Uterus (tissue), 3 donors: ENCODE measurements at regions not wholly inside any gene's neighbourhood (a gene's known extent, or its start where the extent isn't known, plus 50 kb on each side); places are given as distances from the start of the nearest gene placed in this dataset.

Experiments
- DNase-seq, 2 donors: peaks; one replicate each; pipeline ENCODE4 v3.0.0-alpha.2; 2019 to 2020
- H3K27ac ChIP-seq, 2 donors: fragments of 200-600 bp; sonication (generic); 1 replicate in 1 of 2; 2 replicates in 1 of 2; pipeline ENCODE4 v1.5.1; 2016 to 2018
- H3K27me3 ChIP-seq, 2 donors: fragments of 200-600 bp; sonication (generic); one replicate each; pipeline ENCODE4 v1.5.1; 2018 to 2019; ENCODE audit warnings: control low read depth in 1 of 2
- H3K36me3 ChIP-seq, 2 donors: fragments of 200-600 bp; sonication (generic); one replicate each; pipeline ENCODE4 v1.5.1; 2019; ENCODE audit warnings: control low read depth in 1 of 2
- H3K4me1 ChIP-seq, 2 donors: fragments of 200-600 bp; sonication (generic); one replicate each; pipeline ENCODE4 v1.5.1; 2018 to 2019; ENCODE audit warnings: control low read depth in 1 of 2
- H3K4me3 ChIP-seq, 2 donors: fragments of 200-600 bp; sonication (generic); 1 replicate in 1 of 2; 2 replicates in 1 of 2; pipeline ENCODE4 v1.5.1; 2018 to 2019; ENCODE audit warnings: mild to moderate bottlenecking in 1 of 2
- H3K9me3 ChIP-seq, 2 donors: fragments of 200-600 bp; sonication (generic); one replicate each; pipeline ENCODE4 v1.5.1; 2019; ENCODE audit warnings: control low read depth in 1 of 2
- POLR2A ChIP-seq, 2 donors: fragments of 450-650 bp; IDR thresholded peaks; one replicate each; pipeline ENCODE4 v1.6.1; 2016; ENCODE audit warnings: antibody characterized with exemption in 2 of 2, mild to moderate bottlenecking in 1 of 2, moderate library complexity in 1 of 2
- intact Hi-C: fragments of 100-400 bp; cut with DNase I; formaldehyde crosslinking; loops from one replicate; pipeline ENCODE4 v1.15.1; 2023; ENCODE audit warnings: low total_unique reads
- TF ChIP-seq, protein P1 (sequence below), 4 experiments: fragments of 200-600 bp in 2 of 4; fragments of 450-650 bp in 2 of 4; sonication (generic) in 2 of 4; IDR thresholded peaks; one replicate each; pipeline ENCODE4 v1.5.1; 2016 to 2019; ENCODE audit warnings: antibody characterized with exemption in 4 of 4, mild to moderate bottlenecking in 2 of 4, moderate library complexity in 1 of 4
- donor health status: DM: yes; HTN: yes; CAD: no.

DNA sequence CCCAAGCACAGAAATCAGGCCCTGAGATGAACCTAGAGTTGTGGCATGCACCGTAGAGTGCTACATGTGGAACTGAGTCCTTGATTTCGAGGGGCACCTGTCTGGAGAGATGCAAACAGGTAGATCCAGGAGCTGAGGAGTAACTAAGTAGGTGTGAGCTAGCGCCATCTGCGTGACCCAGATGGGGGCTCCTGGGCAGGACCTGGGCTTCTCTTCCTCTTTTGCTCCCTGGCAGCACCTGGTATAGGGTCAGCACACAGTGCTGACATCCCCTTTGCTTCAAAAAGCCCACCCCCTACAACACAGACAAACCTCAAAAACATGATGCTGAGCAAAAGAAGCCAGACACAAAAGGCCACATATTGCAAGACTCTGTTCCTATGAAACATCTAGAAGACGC lies 65.8 kb downstream of the PITPNM2 start:
- TF ChIP-seq, protein P1, sequence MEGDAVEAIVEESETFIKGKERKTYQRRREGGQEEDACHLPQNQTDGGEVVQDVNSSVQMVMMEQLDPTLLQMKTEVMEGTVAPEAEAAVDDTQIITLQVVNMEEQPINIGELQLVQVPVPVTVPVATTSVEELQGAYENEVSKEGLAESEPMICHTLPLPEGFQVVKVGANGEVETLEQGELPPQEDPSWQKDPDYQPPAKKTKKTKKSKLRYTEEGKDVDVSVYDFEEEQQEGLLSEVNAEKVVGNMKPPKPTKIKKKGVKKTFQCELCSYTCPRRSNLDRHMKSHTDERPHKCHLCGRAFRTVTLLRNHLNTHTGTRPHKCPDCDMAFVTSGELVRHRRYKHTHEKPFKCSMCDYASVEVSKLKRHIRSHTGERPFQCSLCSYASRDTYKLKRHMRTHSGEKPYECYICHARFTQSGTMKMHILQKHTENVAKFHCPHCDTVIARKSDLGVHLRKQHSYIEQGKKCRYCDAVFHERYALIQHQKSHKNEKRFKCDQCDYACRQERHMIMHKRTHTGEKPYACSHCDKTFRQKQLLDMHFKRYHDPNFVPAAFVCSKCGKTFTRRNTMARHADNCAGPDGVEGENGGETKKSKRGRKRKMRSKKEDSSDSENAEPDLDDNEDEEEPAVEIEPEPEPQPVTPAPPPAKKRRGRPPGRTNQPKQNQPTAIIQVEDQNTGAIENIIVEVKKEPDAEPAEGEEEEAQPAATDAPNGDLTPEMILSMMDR (IDR thresholded peaks at IDR 0.05) = no peak
- no peak for TF ChIP-seq POLR2A (IDR thresholded peaks at IDR 0.05)
- no peak for DNase-seq
- Histone ChIP-seq H3K9me3 (no peaks in the 10 kb centered on the region), H3K27ac (no peak overlapping the region), H3K4me1 (no peaks in the 10 kb centered on the region), H3K4me3 (no peak overlapping the region), H3K36me3 (no peaks in the 10 kb centered on the region), H3K27me3 (no peaks in the 10 kb centered on the region)
- intact Hi-C loops = no loop called here

DNA sequence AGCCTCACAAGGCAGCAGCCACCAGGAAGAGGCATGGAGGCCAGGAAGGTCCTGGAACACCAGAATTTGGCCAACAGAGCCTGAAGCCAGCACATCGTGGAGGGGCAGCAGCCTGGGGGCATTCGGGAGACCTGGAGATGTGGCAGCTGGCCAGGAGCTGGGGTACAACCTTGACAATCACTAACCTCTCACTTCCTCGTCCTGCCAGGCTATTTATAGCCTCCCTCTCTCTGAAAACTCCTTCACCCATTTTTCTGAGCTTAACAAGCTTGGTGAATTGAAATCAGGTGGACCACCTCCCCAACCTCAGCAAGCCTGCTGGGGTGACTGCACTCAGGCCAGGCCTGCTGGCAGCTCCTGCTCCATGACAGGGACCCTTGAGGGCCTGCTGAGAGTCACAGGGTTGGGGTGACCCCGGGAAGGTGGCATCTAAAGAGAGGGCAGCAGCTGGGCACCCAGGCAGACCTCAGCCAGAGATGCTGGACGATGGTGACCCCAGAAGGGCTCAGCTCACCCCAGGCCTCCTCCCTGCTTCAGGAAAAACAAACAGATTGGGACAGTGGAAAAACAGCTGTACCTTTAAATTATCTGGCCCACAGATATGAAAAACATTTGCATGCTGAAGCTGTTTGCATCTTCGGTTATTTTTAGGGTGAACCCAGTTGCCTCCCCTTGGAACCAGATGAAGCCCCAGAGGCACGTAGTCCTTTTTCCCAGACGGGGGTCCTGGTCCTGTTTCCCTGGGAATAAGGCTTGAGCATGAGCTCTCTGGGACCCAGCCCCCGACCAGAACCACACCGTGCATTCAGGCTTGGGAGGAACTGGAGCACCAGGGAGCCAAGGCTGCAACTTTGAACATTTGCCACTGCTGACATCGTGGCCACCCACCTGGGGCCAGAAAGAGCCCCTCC lies 67.0 kb downstream of the PITPNM2 start:
- TF ChIP-seq, protein P1 (IDR thresholded peaks at IDR 0.05) = no peak
- TF ChIP-seq POLR2A (IDR thresholded peaks at IDR 0.05) = no peak
- no peaks in the 10 kb centered on the region for H3K4me1 ChIP-seq
- intact Hi-C loops = no loop called here
- H3K36me3 ChIP-seq = no peaks in the 10 kb centered on the region
- H3K27me3 ChIP-seq = no peaks in the 10 kb centered on the region
- no peaks in the 10 kb centered on the region for H3K9me3 ChIP-seq
- DNase-seq = no peak
- no peak overlapping the region for H3K27ac ChIP-seq
- no peak overlapping the region for H3K4me3 ChIP-seq

DNA sequence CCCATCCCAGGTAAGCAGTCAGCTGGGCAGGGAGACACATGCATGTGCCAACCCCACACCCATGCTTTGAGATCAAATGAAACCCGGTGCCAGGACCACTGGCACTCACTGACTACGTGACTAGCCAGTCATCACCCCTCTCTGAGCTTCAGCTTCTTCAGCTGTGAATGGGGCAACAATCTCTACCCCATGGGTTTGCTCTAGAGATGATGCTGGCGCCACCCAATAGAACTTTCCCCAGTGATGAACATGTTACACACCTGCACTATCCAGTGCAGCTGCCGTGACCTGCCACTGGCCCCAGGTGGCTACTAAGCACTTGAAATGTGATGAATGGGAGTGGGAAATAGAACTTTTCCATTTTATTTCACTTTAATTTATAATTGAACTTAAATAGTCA lies 70.3 kb downstream of the PITPNM2 start:
- Histone ChIP-seq H3K27ac (no peak overlapping the region), H3K27me3 (no peaks in the 10 kb centered on the region), H3K4me3 (no peak overlapping the region), H3K4me1 (peaks cover 0 to 5% of the 10 kb centered on the region in 2 donors), H3K9me3 (no peaks in the 10 kb centered on the region), H3K36me3 (no peaks in the 10 kb centered on the region)
- intact Hi-C loops = no loop called here
- TF ChIP-seq, protein P1 (IDR thresholded peaks at IDR 0.05) = no peak
- TF ChIP-seq POLR2A (IDR thresholded peaks at IDR 0.05) = no peak
- no peak for DNase-seq

DNA sequence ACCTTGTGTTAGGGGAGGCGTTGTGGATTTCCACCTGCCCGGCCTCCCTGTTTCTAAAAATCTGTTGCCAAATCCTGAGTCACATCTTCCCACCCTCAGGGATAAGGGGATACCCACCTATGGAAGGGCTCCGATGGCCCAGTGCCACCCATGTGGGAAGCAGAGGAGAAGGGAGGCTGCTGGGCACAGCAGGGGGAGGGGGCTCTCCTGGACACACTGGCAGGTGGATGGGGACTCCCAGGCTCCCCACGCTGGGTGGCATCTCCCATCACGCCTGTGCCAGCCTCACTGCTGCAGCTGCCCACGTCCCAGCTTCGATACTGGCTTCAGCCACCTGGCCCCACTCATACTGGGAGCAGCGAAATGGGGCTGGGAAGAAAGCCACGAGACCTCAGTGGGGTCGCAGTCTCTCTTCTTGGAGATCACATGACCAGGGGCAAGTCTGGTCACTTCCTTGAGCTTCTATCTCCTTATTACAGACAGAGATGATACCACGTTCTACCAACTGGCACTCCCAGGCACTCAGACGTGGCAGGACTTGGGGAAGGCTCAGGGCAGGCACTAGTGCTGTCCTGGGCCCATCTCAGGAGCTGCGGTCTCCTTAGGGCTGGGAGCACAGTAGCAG lies 72.2 kb downstream of the PITPNM2 start:
- Histone ChIP-seq H3K9me3 (no peaks in the 10 kb centered on the region), H3K4me3 (no peak overlapping the region), H3K27me3 (no peaks in the 10 kb centered on the region), H3K4me1 (peaks cover 0 to 11% of the 10 kb centered on the region in 2 donors), H3K27ac (no peak overlapping the region), H3K36me3 (no peaks in the 10 kb centered on the region)
- intact Hi-C loops = no loop called here
- TF ChIP-seq POLR2A (IDR thresholded peaks at IDR 0.05) = no peak
- TF ChIP-seq, protein P1 (IDR thresholded peaks at IDR 0.05) = no peak
- no peak for DNase-seq

DNA sequence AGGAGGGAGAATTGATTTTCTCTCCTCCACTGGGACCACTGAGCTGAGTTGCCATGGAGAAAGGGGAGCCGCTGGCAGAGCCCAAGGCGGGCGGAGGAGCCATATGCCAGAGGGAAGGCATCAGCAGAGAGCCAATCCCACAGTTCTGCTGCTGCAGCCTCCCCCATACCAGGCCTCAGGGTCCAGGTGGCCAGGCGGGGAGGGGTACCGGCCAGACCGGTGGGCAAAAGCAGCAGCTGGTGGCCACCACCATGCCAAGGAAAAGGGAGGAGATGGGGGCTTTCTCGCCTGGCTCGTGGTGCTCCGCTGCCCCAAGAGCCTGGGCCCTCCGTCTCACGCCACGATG lies 72.8 kb downstream of the PITPNM2 start:
- no peak for DNase-seq
- Histone ChIP-seq H3K4me3 (no peak overlapping the region), H3K27ac (peak overlapping the region; percentile 5 to 66), H3K9me3 (no peaks in the 10 kb centered on the region), H3K36me3 (no peaks in the 10 kb centered on the region), H3K27me3 (no peaks in the 10 kb centered on the region), H3K4me1 (peaks cover 0 to 11% of the 10 kb centered on the region in 2 donors)
- intact Hi-C loops = no loop called here
- TF ChIP-seq POLR2A (IDR thresholded peaks at IDR 0.05) = no peak
- TF ChIP-seq, protein P1 (IDR thresholded peaks at IDR 0.05) = no peak
